ENCODE measurements at regions not wholly inside any gene's neighbourhood (a gene's known extent, or its start where the extent isn't known, plus 50 kb on each side); places are given as distances from the start of the nearest gene placed in this dataset.

DNA sequence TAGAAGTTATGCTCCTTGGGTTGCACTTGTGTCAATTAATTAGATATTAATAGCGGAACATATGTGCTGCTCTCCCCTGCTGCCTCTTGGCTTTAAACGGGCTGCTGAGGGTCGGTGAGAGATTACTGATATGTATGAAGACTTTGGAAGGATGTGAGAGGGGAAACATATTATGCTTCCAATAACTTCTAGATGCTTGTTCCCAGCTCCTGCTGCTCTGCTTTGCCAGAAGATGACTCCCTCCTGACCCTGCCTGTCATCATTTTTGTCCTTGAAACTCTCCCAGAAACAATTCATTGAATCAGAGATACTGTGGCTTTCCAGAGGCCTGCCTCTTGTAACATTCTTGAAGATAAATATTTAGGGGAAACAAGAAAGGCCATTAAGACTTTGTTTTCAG is 300.1 kb upstream of the STXBP6 start:
- TF ChIP-seq, protein P1, sequence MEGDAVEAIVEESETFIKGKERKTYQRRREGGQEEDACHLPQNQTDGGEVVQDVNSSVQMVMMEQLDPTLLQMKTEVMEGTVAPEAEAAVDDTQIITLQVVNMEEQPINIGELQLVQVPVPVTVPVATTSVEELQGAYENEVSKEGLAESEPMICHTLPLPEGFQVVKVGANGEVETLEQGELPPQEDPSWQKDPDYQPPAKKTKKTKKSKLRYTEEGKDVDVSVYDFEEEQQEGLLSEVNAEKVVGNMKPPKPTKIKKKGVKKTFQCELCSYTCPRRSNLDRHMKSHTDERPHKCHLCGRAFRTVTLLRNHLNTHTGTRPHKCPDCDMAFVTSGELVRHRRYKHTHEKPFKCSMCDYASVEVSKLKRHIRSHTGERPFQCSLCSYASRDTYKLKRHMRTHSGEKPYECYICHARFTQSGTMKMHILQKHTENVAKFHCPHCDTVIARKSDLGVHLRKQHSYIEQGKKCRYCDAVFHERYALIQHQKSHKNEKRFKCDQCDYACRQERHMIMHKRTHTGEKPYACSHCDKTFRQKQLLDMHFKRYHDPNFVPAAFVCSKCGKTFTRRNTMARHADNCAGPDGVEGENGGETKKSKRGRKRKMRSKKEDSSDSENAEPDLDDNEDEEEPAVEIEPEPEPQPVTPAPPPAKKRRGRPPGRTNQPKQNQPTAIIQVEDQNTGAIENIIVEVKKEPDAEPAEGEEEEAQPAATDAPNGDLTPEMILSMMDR (IDR thresholded peaks at IDR 0.05) = no peak
- TF ChIP-seq POLR2AphosphoS5 (IDR thresholded peaks at IDR 0.05) (no peak), POLR2A (IDR thresholded peaks at IDR 0.05) (no peak)
